ENCODE measurements at regions not wholly inside any gene's neighbourhood (a gene's known extent, or its start where the extent isn't known, plus 50 kb on each side); places are given as distances from the start of the nearest gene placed in this dataset.

- TF ChIP-seq CTCF (IDR thresholded peaks at IDR 0.05; ENCODE audit: borderline replicate concordance, extremely low read depth, low read length, poor library complexity, severe bottlenecking) (no peak), EZH2 (IDR thresholded peaks at IDR 0.05; ENCODE audit: borderline replicate concordance, low read depth, low read length, severe bottlenecking) (no peak)
These were observed 61.8 kb downstream of the FOXB1 start for GRCh38 chr15:60065951-60066350.
